PC-9 (cell line): ENCODE measurements at regions not wholly inside any gene's neighbourhood (a gene's known extent, or its start where the extent isn't known, plus 50 kb on each side); places are given as distances from the start of the nearest gene placed in this dataset.

Experiments
- BruUV-seq: library from RNA; stranded (reverse); fragments of 400-500 nt; replicated peaks from 2 replicates; lab custom pipeline; 2021; lab: Mats Ljungman, UMichigan
- CTCF ChIA-PET: fragments of 300-600 bp; sonication (Branson Sonifier 250); formaldehyde crosslinking; loops from one replicate; lab custom pipeline; 2022; ENCODE audit warnings: antibody characterized with exemption; lab: Charles Lee
- POLR2A ChIA-PET: fragments of 300-600 bp; sonication (Branson Sonifier 250); formaldehyde crosslinking; loops from one replicate; lab custom pipeline; 2022; ENCODE audit warnings: antibody characterized with exemption; ENCODE audit not compliant: unreplicated experiment; lab: Charles Lee
- DNase-seq, 2 experiments: peaks; one replicate each; pipeline versions ENCODE4 v3.0.0 to v3.0.0-alpha.2; 2015 to 2022; ENCODE audit warnings: mixed read lengths in 1 of 2
- H2AFZ ChIP-seq: fragments of 200-600 bp; sonication (generic); 2 replicates; pipeline ENCODE4 v1.8.1; 2017; ENCODE audit warnings: antibody characterized with exemption
- H3F3A ChIP-seq: fragments of 200-600 bp; sonication (generic); 2 replicates; pipeline ENCODE4 v1.8.1; 2017; ENCODE audit warnings: antibody characterized with exemption, mild to moderate bottlenecking, low read depth; ENCODE audit not compliant: insufficient read depth
- H3K27ac ChIP-seq: fragments of 200-600 bp; sonication (generic); 2 replicates; pipeline ENCODE4 v1.6.1; 2016; ENCODE audit warnings: mixed run types
- H3K27me3 ChIP-seq: fragments of 200-600 bp; sonication (generic); 2 replicates; pipeline ENCODE4 v1.6.1; 2016; ENCODE audit warnings: low read depth, mixed run types; ENCODE audit not compliant: insufficient read depth
- H3K36me3 ChIP-seq: fragments of 200-600 bp; sonication (generic); 2 replicates; pipeline ENCODE4 v1.6.1; 2016; ENCODE audit warnings: low read depth, mixed run types
- H3K4me1 ChIP-seq: fragments of 200-600 bp; sonication (generic); replicated peaks from 2 replicates; pipeline ENCODE4 v1.6.1; 2016; ENCODE audit warnings: mixed run types; ENCODE audit not compliant: insufficient read depth
- H3K4me2 ChIP-seq: fragments of 200-600 bp; sonication (generic); 2 replicates; pipeline ENCODE4 v1.6.1; 2017; ENCODE audit warnings: mixed run types
- H3K4me3 ChIP-seq: fragments of 200-600 bp; sonication (generic); 2 replicates; pipeline ENCODE4 v1.6.1; 2016; ENCODE audit warnings: mixed run types
- H3K79me2 ChIP-seq: fragments of 200-600 bp; sonication (generic); 2 replicates; pipeline ENCODE4 v1.6.1; 2017; ENCODE audit warnings: low read depth, mixed run types
- H3K9me2 ChIP-seq: fragments of 200-600 bp; sonication (generic); 2 replicates; pipeline ENCODE4 v1.8.1; 2017; ENCODE audit warnings: mild to moderate bottlenecking; ENCODE audit not compliant: insufficient read depth
- H3K9me3 ChIP-seq: fragments of 200-600 bp; sonication (generic); 2 replicates; pipeline ENCODE4 v1.8.1; 2016; ENCODE audit warnings: low read depth; ENCODE audit not compliant: insufficient read depth
- H4K20me1 ChIP-seq: fragments of 200-600 bp; sonication (generic); 2 replicates; pipeline ENCODE4 v1.8.1; 2017; ENCODE audit not compliant: insufficient read depth
- EZH2 ChIP-seq: fragments of 200-600 bp; sonication (generic); IDR thresholded peaks from 2 replicates; pipeline ENCODE4 v1.8.0; 2017; ENCODE audit warnings: antibody characterized with exemption, low read depth
- intact Hi-C: fragments of 100-400 bp; cut with micrococcal nuclease; formaldehyde crosslinking; loops from one replicate; pipeline ENCODE4 v1.10.0; 2022; ENCODE audit not compliant: unreplicated experiment
- TF ChIP-seq, protein P1 (sequence below): fragments of 200-600 bp; sonication (generic); conservative IDR thresholded peaks from 2 replicates; pipeline ENCODE4 v1.6.1; 2017; ENCODE audit warnings: mixed run types, antibody characterized with exemption, mild to moderate bottlenecking, moderate library complexity

DNA sequence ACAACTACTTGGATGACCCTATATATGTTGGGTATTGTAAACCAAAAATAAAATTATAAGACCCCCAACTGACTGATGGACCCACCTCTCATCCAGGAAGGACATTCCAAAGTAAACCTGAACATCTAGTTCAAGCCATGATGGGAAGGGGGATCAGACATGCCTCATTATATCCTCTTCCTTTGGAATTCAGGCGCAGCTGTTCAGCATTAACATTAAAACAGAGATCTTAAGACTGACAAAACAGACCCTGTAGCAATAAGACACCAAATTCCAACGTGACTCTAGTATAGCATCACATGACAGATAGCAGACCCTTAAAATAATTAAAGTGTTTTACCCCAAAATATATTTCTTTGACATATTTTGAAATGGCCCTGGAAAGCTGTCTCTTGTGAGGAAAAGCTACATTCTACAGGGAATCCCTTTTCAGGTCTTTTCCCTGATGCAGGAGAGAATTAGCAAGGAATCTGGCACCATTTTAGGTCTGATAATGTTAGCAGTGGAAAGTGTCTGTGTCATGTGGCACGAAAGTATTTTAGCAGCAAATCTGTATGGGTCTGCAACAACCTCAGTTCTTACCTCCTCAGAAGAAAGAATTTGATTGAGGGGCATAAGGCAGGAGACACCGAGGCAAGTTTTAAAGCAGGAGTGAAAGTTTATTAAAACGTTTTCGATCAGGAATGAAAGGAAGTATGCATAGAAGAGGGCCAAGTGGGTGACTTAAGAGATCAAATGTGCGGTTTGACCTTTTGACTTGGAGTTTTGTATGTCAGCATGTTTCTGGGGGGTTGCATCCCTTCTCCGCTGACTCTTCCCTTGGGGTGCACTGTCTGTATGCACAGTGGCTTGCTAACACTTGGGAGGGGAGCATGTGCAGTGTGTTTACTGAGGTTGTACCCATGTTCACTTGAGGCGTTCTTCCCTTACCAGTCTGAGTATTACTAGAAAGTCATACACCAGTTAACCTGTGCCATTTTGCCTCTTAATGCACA is 236.6 kb upstream of the PPP1R3A start:
- Histone ChIP-seq H3K4me2 (no peak overlapping the region), H3K4me1 (no peaks in the 10 kb centered on the region), H3K4me3 (no peak overlapping the region), H3K36me3 (no peaks in the 10 kb centered on the region), H3K27ac (no peak overlapping the region), H3K27me3 (no peaks in the 10 kb centered on the region), H3K9me2 (no peaks in the 10 kb centered on the region; the same call in 1 of the 2 replicates), H3K9me3 (no peaks in the 10 kb centered on the region), H3F3A (no peaks in the 10 kb centered on the region), H3K79me2 (no peaks in the 10 kb centered on the region), H4K20me1 (no peaks in the 10 kb centered on the region), H2AFZ (no peak overlapping the region)
- ChIA-PET POLR2A (no interaction called here), CTCF (no interaction called here)
- intact Hi-C loops, result no loop called here
- no peak for DNase-seq
- BruUV-seq, result no TSS peak
- no peak for TF ChIP-seq EZH2
- TF ChIP-seq, protein P1, sequence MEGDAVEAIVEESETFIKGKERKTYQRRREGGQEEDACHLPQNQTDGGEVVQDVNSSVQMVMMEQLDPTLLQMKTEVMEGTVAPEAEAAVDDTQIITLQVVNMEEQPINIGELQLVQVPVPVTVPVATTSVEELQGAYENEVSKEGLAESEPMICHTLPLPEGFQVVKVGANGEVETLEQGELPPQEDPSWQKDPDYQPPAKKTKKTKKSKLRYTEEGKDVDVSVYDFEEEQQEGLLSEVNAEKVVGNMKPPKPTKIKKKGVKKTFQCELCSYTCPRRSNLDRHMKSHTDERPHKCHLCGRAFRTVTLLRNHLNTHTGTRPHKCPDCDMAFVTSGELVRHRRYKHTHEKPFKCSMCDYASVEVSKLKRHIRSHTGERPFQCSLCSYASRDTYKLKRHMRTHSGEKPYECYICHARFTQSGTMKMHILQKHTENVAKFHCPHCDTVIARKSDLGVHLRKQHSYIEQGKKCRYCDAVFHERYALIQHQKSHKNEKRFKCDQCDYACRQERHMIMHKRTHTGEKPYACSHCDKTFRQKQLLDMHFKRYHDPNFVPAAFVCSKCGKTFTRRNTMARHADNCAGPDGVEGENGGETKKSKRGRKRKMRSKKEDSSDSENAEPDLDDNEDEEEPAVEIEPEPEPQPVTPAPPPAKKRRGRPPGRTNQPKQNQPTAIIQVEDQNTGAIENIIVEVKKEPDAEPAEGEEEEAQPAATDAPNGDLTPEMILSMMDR, result no peak

DNA sequence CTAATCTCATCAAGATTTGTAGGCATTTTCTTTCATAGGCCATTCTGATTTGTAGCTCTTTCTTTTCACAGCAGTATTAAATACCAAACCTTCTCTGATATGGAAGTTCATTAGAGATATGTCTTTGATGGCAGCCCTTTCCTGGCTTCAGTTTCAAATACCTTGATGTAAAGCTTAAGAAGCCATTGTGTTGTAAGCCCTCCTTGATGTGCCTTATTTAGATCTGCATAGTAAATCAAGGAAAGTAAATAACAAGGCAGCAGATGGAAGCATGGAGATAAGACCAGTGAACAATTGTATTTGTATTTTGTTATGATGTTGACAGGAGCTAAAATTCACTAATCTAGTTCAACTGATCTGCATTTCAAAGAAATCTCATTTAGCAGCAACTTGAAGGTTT is 234.9 kb upstream of the PPP1R3A start:
- BruUV-seq, result no TSS peak
- no peaks in the 10 kb centered on the region for H3K4me1 ChIP-seq
- no peak for DNase-seq
- H3K27ac ChIP-seq, result no peak overlapping the region
- no peaks in the 10 kb centered on the region; the same call in 1 of the 2 replicates for H3K9me2 ChIP-seq
- H3K79me2 ChIP-seq, result no peaks in the 10 kb centered on the region
- POLR2A ChIA-PET, result no interaction called here
- H3F3A ChIP-seq, result no peaks in the 10 kb centered on the region
- no peaks in the 10 kb centered on the region for H3K9me3 ChIP-seq
- no peak overlapping the region for H3K4me3 ChIP-seq
- H4K20me1 ChIP-seq, result no peaks in the 10 kb centered on the region
- CTCF ChIA-PET, result interaction anchor here (0.6 kb wide), 1 partner anchor 761 kb away, joined by 7 read pairs; no protein-coding TSS in a partner anchor
- TF ChIP-seq, protein P1, result no peak
- TF ChIP-seq EZH2, result no peak
- intact Hi-C loops, result no loop called here
- H3K4me2 ChIP-seq, result no peak overlapping the region
- no peaks in the 10 kb centered on the region for H3K27me3 ChIP-seq
- H2AFZ ChIP-seq, result no peak overlapping the region
- no peaks in the 10 kb centered on the region for H3K36me3 ChIP-seq

- no peaks in the 10 kb centered on the region for H3K4me1 ChIP-seq
- TF ChIP-seq, protein P1, result no peak
- no peak for TF ChIP-seq EZH2
- no peaks in the 10 kb centered on the region for H3K27me3 ChIP-seq
- no peak overlapping the region for H3K4me2 ChIP-seq
- intact Hi-C loops, result no loop called here
- no peak for DNase-seq
- POLR2A ChIA-PET, result no interaction called here
- no peaks in the 10 kb centered on the region; the same call in 1 of the 2 replicates for H3K9me2 ChIP-seq
- BruUV-seq, result no TSS peak
- no peak overlapping the region for H3K27ac ChIP-seq
- H3F3A ChIP-seq, result no peaks in the 10 kb centered on the region
- H3K79me2 ChIP-seq, result no peaks in the 10 kb centered on the region
- H2AFZ ChIP-seq, result no peak overlapping the region
- no peaks in the 10 kb centered on the region for H3K36me3 ChIP-seq
- CTCF ChIA-PET, result no interaction called here
- no peaks in the 10 kb centered on the region for H4K20me1 ChIP-seq
- H3K9me3 ChIP-seq, result no peaks in the 10 kb centered on the region
- H3K4me3 ChIP-seq, result no peak overlapping the region
These were observed 233.6 kb upstream of the PPP1R3A start for GRCh38 chr7:114152314-114152938.
